Suprapubic skin (tissue), 4 donors: ENCODE measurements at regions not wholly inside any gene's neighbourhood (a gene's known extent, or its start where the extent isn't known, plus 50 kb on each side); places are given as distances from the start of the nearest gene placed in this dataset.

Experiments
- DNase-seq, 2 donors: peaks; one replicate each; pipeline ENCODE4 v3.0.0-alpha.2; 2019; ENCODE audit warnings: low spot score in 2 of 2
- H3K27ac ChIP-seq: fragments of 200-600 bp; sonication (generic); one replicate; pipeline ENCODE4 v1.5.1; 2019
- H3K27me3 ChIP-seq: fragments of 200-600 bp; sonication (generic); one replicate; pipeline ENCODE4 v1.5.1; 2019
- H3K36me3 ChIP-seq: fragments of 200-600 bp; sonication (generic); one replicate; pipeline ENCODE4 v1.5.1; 2019
- H3K4me1 ChIP-seq: fragments of 200-600 bp; sonication (generic); one replicate; pipeline ENCODE4 v1.5.1; 2019
- H3K4me3 ChIP-seq: fragments of 200-600 bp; sonication (generic); one replicate; pipeline ENCODE4 v1.5.1; 2019; ENCODE audit warnings: mild to moderate bottlenecking
- H3K9me3 ChIP-seq: fragments of 200-600 bp; sonication (generic); one replicate; pipeline ENCODE4 v1.5.1; 2019
- EP300 ChIP-seq: sonication (generic); formaldehyde crosslinking; IDR thresholded peaks from one replicate; pipeline ENCODE4 v1.6.1; 2017; ENCODE audit warnings: antibody characterized with exemption
- POLR2A ChIP-seq, 2 donors: fragments of 450-650 bp; IDR thresholded peaks; one replicate each; pipeline ENCODE4 v1.6.1; 2017; ENCODE audit warnings: antibody characterized with exemption in 2 of 2, mild to moderate bottlenecking in 2 of 2, moderate library complexity in 2 of 2
- POLR2AphosphoS5 ChIP-seq, 3 donors: sonication (generic); formaldehyde crosslinking; IDR thresholded peaks; one replicate each; pipeline ENCODE4 v1.6.1; 2017; ENCODE audit warnings: antibody characterized with exemption in 3 of 3
- WGBS: methylation state at CpG from one replicate; pipeline ENCODE4 v1.1.5; 2018; 5-methylcytosine and 5-hydroxymethylcytosine counted together
- TF ChIP-seq, protein P1 (sequence below), 2 donors: fragments of 200-600 bp in 1 of 2; fragments of 450-650 bp in 1 of 2; sonication (generic) in 1 of 2; IDR thresholded peaks; one replicate each; pipeline ENCODE4 v1.5.1; 2016 to 2019; ENCODE audit warnings: antibody characterized with exemption in 2 of 2, mild to moderate bottlenecking in 1 of 2, moderate library complexity in 1 of 2

DNA sequence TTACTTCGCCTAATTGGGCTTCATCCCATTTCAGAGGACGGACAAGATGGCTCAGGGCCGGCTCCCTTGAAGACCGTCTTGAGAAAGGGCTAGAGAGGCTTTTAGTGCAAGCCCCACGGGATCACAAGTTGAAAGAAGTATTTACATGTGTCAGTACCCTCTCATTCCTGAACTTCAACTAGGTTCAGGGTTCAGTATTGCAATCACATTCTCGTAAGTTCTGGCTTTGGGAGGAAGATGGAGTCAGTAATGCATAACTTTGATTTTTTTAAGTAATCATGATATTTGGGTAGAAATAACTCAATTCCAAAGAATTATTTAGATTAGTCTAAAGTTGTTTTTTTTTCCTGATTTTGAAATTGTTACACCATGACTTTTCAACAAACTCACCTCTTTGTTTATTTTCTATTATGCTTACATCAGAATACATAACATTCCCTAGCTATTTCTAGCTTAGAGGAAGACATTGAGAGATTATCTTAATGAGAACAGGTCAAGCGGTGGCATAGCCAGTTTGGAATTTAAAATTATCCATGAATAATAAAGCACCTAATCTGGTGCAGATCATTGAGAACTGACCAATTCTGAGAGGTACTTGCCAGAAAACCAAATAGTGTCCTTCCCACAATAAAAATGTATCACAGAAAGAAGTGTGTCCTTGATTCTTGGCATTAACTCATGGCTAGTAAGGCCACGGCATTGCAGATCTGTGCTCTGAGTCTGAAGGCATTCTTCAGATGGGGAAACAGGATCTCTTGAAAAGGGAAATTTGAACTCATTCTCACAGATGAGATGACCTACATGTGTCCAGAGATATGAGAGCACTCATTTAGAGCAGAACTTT, 92.1 kb upstream of the BLID start:
- 57% methylated on average over 8 of the region's 8 CpGs for WGBS
- H3K27ac ChIP-seq = peak overlapping the region; percentile 2
- H3K36me3 ChIP-seq = no peaks in the 10 kb centered on the region
- H3K27me3 ChIP-seq = no peaks in the 10 kb centered on the region
- no peak overlapping the region for H3K4me3 ChIP-seq
- no peak for DNase-seq
- no peaks in the 10 kb centered on the region for H3K9me3 ChIP-seq
- H3K4me1 ChIP-seq = peaks cover 44% of the 10 kb centered on the region
- TF ChIP-seq, protein P1, sequence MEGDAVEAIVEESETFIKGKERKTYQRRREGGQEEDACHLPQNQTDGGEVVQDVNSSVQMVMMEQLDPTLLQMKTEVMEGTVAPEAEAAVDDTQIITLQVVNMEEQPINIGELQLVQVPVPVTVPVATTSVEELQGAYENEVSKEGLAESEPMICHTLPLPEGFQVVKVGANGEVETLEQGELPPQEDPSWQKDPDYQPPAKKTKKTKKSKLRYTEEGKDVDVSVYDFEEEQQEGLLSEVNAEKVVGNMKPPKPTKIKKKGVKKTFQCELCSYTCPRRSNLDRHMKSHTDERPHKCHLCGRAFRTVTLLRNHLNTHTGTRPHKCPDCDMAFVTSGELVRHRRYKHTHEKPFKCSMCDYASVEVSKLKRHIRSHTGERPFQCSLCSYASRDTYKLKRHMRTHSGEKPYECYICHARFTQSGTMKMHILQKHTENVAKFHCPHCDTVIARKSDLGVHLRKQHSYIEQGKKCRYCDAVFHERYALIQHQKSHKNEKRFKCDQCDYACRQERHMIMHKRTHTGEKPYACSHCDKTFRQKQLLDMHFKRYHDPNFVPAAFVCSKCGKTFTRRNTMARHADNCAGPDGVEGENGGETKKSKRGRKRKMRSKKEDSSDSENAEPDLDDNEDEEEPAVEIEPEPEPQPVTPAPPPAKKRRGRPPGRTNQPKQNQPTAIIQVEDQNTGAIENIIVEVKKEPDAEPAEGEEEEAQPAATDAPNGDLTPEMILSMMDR (IDR thresholded peaks at IDR 0.05) = no peak
- TF ChIP-seq POLR2AphosphoS5 (IDR thresholded peaks at IDR 0.05) (no peak), POLR2A (IDR thresholded peaks at IDR 0.05) (no peak), EP300 (no peak)

DNA sequence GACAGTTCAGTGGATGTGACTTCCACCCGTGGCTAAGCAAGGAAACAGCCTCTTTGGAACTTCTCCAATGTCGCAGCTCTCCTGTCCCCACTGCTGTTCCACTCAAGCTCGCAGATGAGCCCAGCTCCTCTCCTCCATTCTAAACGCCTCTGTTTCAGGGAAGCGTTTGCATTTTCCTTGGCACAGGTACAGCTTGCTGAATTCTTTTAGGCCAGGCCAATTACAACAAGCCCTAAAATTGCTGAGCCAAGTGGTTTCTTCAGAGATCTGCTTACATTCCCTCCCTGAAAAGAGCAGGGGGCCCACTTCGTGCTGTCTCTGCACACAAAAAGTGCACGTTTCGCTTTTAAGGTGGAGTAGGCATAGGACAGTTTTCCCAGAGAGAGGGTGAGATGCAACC, 91.5 kb upstream of the BLID start:
- Histone ChIP-seq H3K36me3 (no peaks in the 10 kb centered on the region), H3K9me3 (no peaks in the 10 kb centered on the region), H3K27ac (peak overlapping the region; percentile 2), H3K4me3 (no peak overlapping the region), H3K4me1 (peaks cover 50% of the 10 kb centered on the region), H3K27me3 (peaks cover 2% of the 10 kb centered on the region)
- TF ChIP-seq EP300 = no peak
- TF ChIP-seq, protein P1 (IDR thresholded peaks at IDR 0.05) = no peak
- no peak for TF ChIP-seq POLR2A (IDR thresholded peaks at IDR 0.05)
- TF ChIP-seq POLR2AphosphoS5 (IDR thresholded peaks at IDR 0.05) = no peak
- WGBS = 49% methylated on average over 8 of the region's 8 CpGs
- DNase-seq = no peak

DNA sequence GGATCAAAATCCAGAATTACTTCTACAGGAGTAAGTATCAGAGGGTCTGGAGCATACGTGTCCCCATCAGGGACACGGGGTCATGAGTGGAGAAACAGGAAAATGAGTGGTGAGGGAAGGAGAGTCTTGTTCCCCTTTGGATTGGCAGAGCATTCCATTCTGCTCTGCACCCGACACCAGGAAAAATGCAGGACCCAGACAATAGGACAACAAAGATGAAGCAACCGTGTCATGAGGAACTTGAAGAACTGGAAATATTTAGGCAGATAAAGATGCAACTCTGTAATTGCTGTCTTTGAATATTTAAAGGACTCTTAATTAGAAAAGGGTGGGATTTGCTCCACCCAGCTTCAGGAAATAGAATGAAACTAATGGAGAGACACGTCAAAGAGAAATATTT, 89.0 kb upstream of the BLID start:
- DNase-seq = no peak
- Histone ChIP-seq H3K4me1 (peaks cover 50% of the 10 kb centered on the region), H3K4me3 (no peak overlapping the region), H3K36me3 (no peaks in the 10 kb centered on the region), H3K27ac (peak overlapping the region; percentile 68), H3K9me3 (no peaks in the 10 kb centered on the region), H3K27me3 (peaks cover 4% of the 10 kb centered on the region)
- 28% methylated on average over 5 of the region's 5 CpGs for WGBS
- peak in 1 of 3 donors; percentile 24 for TF ChIP-seq POLR2AphosphoS5 (IDR thresholded peaks at IDR 0.05)
- TF ChIP-seq, protein P1 (IDR thresholded peaks at IDR 0.05) = no peak

DNA sequence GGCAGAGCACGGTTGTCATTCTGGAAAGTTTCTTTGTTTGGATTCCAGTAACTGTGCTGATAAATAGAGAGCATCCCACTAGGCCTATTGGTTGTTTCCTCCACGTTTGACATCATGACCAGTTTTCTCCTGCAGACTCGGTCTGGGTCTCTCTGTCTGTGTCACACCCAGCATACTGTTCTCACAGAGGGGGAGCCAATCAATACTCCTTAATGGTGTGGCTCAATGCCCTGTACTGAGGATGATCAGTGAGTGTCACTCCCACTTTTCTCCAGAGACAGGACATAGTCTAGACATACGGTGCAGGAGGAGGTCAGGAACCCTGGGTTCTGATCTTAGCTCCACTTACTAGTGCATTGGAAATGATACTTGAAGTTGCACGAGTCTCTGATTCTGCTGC, 88.2 kb upstream of the BLID start:
- DNase-seq = no peak
- no peaks in the 10 kb centered on the region for H3K9me3 ChIP-seq
- H3K27ac ChIP-seq = peak overlapping the region; percentile 68
- WGBS = 52% methylated on average over 5 of the region's 5 CpGs
- H3K27me3 ChIP-seq = peaks cover 4% of the 10 kb centered on the region
- TF ChIP-seq POLR2AphosphoS5 (IDR thresholded peaks at IDR 0.05) (no peak), POLR2A (IDR thresholded peaks at IDR 0.05) (no peak), EP300 (no peak)
- TF ChIP-seq, protein P1 (IDR thresholded peaks at IDR 0.05) = no peak
- no peak overlapping the region for H3K4me3 ChIP-seq
- H3K4me1 ChIP-seq = peaks cover 45% of the 10 kb centered on the region
- H3K36me3 ChIP-seq = no peaks in the 10 kb centered on the region

DNA sequence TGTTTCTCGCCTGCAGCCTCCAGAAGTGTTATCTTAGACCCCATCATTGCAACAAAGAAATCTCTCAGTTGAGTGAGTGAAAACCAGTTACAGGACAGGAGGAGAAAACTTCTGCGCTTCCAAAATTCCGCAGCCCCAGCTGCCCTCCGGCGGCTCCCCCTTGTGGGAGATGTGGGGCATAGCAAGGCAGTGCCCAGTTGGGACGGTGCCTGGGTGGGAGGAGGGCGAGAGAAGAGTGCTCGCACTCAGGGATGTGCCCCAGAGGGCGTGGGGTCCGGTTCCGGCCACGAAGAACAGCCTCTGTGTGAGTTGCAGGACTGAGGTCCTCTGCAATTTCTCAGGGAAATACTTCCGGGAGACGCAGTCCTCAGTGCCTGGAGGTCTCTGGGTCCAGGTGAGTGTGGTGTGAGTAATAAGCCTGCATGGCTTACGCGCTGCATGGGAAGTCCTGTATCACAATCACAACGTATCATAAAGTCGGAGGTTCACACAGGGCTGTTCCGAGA, 87.0 kb upstream of the BLID start:
- H3K4me3 ChIP-seq = peak overlapping the region; percentile 34
- H3K4me1 ChIP-seq = peaks cover 39% of the 10 kb centered on the region
- 26% methylated on average over 10 of the region's 19 CpGs for WGBS
- DNase-seq = peak; percentile 88
- H3K36me3 ChIP-seq = no peaks in the 10 kb centered on the region
- TF ChIP-seq POLR2A (IDR thresholded peaks at IDR 0.05) (no peak), POLR2AphosphoS5 (IDR thresholded peaks at IDR 0.05) (no peak), EP300 (no peak)
- TF ChIP-seq, protein P1 (IDR thresholded peaks at IDR 0.05) = peak; percentile 87 to 98
- H3K9me3 ChIP-seq = no peaks in the 10 kb centered on the region
- H3K27me3 ChIP-seq = peaks cover 4% of the 10 kb centered on the region
- peak overlapping the region; percentile 68 for H3K27ac ChIP-seq
